Globus pallidus (tissue), 1 donor: ENCODE measurements at regions not wholly inside any gene's neighbourhood (a gene's known extent, or its start where the extent isn't known, plus 50 kb on each side); places are given as distances from the start of the nearest gene placed in this dataset.

Experiments
- DNase-seq: peaks from one replicate; pipeline ENCODE4 v3.0.0-alpha.2; 2015; ENCODE audit warnings: low spot score

GRCh38 chr9:17018540-17019196 is 116.2 kb upstream of the CNTLN start:
- no peak for DNase-seq

DNA sequence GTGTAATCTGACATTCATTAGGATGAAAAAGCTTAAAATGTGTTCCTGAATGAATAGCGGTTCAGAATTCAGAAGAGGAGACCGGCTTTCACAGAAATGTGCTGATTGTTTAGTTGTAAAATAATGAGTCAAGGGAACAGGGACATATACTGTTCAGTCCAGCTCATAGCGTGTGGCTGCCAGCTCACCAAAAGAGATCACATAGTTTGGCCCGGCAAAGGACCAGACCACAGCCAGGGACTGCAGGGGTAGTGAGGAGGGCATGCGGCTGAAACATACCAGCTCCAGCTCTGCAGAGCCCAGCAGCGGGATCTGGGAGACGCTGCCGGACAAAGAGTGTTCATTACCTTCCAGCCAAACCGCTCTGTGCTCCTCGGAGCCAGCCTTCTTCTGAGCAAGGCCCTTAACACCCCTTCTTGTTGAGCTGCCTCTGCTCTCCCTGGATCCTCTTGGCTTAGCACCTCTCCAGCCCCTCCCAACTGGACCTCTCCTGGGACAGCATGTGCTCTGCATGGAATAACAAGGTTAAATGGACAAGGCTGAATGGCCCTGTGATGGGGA is 116.8 kb upstream of the CNTLN start:
- DNase-seq, result peak; percentile 14

DNA sequence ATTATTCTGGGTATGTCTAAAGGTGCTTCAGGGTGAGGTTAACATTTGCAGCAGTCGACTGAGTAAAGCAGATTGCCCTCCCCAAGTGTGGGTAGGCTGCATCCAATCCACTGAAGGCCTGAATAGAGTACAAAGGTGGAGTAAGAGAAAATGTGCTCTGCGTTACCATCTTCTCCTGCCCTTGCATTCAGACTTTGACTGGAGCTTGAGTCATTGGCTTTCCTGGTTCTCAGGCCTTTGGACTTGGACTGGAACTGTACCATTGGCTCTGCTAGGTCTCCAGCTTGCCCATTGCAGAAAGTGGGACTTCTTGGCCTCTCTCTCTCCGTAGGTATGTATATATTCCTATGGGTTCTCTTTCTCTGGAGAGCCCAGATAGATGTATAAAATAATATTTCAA is 120.9 kb upstream of the CNTLN start:
- DNase-seq, result no peak

- DNase-seq, result no peak
Observed at GRCh38 chr9:17013010-17013409, 121.8 kb upstream of the CNTLN start.

DNA sequence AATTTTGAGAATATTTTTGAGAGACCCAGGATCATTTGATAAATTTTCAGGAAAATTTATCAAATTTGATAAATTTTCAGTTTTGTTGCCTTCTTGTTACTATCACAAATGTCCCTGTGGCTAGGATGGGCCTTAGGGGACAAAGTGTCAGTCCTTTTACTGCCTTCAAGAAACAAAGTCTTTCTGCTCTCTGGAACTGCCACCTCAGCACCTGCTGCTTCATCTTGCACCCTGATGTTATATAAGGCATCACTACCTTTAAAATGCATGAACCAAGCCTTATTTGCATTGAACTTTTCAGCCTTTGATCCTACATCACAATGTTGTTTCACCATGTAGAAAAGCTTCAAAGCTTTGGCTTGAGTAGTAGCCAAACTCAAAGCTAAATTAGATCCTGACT is 123.0 kb upstream of the CNTLN start:
- no peak for DNase-seq

GRCh38 chr9:17009071-17009470 is 125.8 kb upstream of the CNTLN start:
- DNase-seq, result no peak

DNA sequence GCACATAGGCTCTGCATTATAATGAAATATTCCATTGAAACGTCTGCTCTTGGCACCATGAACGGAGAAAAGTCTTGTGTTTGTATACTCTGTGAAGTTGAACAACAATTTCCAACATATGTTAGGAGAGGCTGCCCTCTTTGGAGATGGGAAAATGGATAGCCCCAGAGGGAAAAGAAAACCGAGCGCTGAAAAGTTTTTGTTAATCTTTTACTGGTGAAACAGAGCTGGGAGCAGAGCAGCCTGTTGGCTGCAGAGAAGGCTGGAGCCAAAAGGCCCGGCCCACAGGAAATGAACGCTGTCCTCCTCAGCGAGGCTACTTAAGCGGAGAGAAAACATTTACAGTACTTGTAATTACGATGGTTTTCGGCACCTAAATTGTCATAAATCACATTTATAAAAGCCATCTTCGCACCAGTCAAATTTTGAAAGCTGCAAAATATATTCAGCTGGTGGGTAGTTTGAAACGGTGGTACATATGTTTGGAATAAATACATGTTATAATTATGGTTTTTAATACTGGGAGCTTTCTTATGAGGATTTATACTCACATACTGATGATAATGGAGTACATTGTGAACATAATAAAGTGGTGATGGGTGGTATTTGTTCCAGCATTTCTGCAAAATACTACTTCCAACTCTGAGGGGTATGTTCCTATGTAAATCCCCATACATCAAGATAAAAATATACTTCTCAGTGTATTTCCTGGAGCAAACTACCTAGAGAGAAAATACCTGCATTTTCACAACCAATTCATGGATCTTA is 129.6 kb upstream of the CNTLN start:
- DNase-seq, result no peak

DNA sequence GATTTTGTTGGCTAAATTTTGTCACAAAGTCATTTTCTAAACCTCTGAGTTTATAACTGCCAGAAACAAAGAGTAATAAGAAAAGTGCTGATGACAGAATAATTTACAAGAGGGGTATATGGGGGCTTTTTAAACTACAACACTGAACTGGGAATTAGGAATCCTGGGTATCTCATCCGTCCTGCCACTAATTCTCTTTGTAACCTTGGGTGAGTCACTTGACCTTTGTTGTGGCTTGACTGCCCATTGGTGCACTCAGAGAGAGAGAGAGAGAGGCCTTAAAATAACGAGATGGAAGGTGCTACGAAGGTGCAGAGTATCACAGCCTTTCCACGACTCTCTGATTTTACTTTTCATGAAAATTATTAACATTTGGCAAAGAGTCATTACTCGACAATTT is 130.3 kb upstream of the CNTLN start:
- DNase-seq, result no peak

- DNase-seq, result no peak
Observed at GRCh38 chr9:17003576-17004240, 131.1 kb upstream of the CNTLN start.

DNA sequence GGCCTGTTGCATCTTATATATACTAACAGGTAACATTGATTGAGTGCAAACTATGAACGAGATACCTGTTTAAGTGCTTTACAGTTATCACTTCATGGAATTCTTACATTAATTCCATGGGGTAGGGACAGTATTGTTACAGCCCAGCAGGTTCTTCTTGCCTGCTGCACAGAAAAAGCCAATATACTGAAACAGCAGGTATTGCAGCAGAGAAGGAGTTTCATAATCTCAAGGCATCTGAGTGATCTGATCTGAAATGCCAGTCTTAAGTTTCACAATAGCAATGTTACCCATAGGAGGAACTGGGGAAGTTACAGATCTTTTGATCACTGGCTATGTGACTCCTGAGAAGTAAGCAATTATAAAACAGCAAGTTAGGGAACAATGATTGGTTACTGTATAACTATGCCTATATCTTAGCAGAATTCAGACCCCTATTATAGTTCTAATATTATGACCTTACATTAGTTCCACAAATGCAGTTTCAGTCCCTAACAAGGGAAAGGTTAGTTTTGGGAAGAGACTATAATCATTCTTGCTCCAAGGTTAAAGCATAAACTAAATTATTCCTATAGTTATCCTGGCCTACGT is 126.5 kb upstream of the BNC2 start:
- no peak for DNase-seq

DNA sequence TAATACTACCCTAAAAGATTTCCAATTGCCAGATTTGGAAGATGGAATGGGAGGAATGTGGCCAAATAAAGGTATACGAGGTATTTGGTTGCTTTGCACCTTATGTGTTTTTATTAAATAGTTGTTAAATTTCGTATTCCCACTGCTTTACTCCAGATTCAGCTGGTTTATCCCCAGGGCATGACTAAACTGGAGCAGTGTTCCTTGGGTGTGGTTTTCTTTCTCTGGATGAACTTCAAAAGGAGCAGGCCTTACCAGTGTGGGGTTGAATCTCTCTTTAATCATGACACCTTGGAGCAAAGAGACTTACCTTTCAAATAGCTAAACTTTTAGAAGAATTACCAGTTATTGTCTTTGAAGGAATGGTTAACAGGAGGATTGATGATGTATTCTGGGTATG is 121.7 kb upstream of the BNC2 start:
- DNase-seq, result no peak

GRCh38 chr9:16987026-16987425 is 116.6 kb upstream of the BNC2 start:
- DNase-seq, result no peak

GRCh38 chr9:16986556-16986955 is 116.1 kb upstream of the BNC2 start:
- DNase-seq, result no peak

GRCh38 chr9:16985559-16986348 is 115.3 kb upstream of the BNC2 start:
- DNase-seq, result no peak

DNA sequence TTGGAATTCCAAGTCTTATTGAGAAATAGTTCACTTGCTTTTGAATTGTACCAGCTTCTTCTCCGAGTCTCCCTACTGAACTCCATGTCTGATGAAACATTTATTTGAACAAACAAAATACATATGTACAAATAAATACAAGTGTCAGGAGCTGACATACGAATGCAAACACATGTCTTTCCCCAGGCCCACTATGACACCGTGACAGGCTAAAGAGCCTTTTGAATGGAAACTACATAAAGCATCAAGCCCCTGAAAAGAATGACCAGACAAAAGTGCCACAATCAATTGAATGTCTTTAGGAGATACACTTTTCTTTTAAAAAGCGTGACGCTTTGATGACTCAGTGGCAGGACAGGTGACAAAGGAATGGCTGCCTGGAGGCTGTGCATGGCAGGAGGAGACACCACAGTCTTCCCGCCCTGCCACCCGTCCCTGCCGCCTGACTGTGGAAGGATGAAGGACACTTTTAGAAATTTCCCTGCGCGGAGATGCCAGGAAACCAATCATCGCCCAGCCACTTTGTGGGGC is 112.4 kb upstream of the BNC2 start:
- no peak for DNase-seq

DNA sequence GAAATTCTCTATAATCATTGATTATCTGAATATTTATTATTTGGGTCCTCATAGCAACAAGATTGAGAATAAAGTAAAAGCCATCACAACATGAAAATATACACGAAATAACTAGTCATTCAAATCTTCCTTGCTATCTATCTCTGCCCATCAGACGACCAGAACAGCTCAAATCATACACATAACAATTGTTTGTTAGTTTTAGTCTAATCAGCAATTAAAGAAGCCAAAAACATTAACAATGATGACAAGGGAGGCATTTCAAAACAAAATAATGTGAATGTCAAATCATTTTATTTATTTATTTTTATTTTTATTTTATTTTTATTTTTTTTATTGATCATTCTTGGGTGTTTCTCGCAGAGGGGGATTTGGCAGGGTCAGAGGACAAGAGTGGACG is 106.0 kb upstream of the BNC2 start:
- DNase-seq, result no peak

- DNase-seq, result no peak
Observed at GRCh38 chr9:16974436-16974835, 104.0 kb upstream of the BNC2 start.

- DNase-seq, result no peak
Observed at GRCh38 chr9:16970321-16970720, 99.9 kb upstream of the BNC2 start.

- DNase-seq, result no peak
Observed at GRCh38 chr9:16964228-16964627, 93.8 kb upstream of the BNC2 start.

DNA sequence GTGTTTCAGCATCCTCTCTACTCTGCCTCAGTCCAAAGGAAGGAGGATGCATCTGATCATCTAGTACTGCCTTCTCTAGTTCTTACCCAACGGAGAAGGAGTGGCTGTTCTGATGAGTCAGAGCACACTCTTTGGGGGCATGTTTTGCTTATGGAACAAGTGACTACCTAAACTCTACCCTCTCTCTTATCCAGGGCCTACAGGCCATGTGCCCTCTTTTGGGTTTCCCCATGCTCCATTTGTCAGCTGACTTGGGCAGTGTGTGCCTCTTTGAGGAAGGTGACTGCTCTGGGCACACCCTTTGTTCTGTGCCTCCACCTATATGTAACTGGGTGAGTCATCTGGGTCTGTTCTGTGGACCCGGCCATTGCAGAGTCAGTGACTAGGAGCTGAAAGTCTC is 89.6 kb upstream of the BNC2 start:
- no peak for DNase-seq

DNA sequence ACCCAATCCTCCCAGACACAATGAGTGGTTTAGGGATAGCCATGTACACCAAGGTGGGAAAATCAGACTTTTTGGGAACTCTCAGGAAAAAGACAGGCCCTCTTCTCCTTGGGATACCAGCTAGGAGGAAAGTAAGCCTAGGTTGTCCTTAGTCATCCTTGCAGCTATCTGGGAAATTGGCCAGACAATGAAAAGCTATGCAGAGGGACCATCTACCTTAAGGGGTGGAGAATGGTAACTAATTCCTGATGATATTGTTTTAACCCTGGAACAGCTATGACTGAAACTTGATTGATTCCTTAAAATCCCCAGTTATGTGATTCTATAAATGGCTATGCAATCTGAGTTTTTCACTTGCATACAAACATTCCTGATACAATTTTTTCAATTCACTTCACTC is 88.9 kb upstream of the BNC2 start:
- no peak for DNase-seq

DNA sequence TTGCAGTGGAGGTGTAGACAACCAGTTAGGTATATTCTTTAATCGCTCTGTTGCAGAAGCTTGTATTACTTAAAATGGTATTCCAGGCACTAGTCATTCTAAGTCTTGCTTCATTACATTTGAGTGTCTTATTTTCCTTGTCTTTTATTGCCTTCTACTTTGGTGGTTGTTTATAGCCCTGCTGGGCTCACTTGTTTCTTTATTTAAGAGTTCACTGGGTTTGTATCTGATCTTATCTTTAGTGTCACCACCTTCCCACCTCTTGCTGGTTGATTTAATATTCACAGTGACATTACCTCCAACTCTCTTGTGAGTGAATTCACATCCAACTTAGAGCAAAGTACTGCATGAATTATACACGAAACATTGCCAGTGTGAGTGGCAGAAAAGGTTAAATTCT is 83.6 kb upstream of the BNC2 start:
- DNase-seq, result no peak
